Mucosa of descending colon (tissue), 3 donors: ENCODE measurements at regions not wholly inside any gene's neighbourhood (a gene's known extent, or its start where the extent isn't known, plus 50 kb on each side); places are given as distances from the start of the nearest gene placed in this dataset.

ENCODE experiments used
- ATAC-seq: fragments of 200-7000 bp; cut with Tn5 transposase; one replicate; pipeline ENCODE4 v1.9.1; 2020; ENCODE audit warnings: mild to moderate bottlenecking, moderate library complexity
- DNase-seq, 3 donors: peaks; one replicate each; pipeline ENCODE4 v3.0.0-alpha.2; 2020
- H3K36me3 ChIP-seq: fragments of 200-600 bp; one replicate; pipeline ENCODE4 v1.8.0; 2021; ENCODE audit warnings: low read depth, mild to moderate bottlenecking
- H3K4me1 ChIP-seq: fragments of 200-600 bp; one replicate; pipeline ENCODE4 v1.8.0; 2021; ENCODE audit warnings: low read depth, mild to moderate bottlenecking
- H3K4me3 ChIP-seq: fragments of 200-600 bp; one replicate; pipeline ENCODE4 v1.8.0; 2021; ENCODE audit warnings: mild to moderate bottlenecking
- H3K9me3 ChIP-seq: fragments of 200-600 bp; one replicate; pipeline ENCODE4 v1.8.0; 2021; ENCODE audit warnings: mild to moderate bottlenecking
- intact Hi-C, 2 donors: fragments of 100-400 bp; cut with DNase I in 1 of 2; cut with micrococcal nuclease in 1 of 2; formaldehyde crosslinking; loops; one replicate each; pipeline versions ENCODE4 v1.11.0 to v1.11.1; 2022; cut with DNase I, micrococcal nuclease
- TF ChIP-seq, protein P1 (sequence below): fragments of 200-600 bp; IDR thresholded peaks from one replicate; pipeline ENCODE4 v1.8.0; 2022; ENCODE audit warnings: antibody characterized with exemption, mild to moderate bottlenecking
- donor health status: DM: no; HTN: no; CAD: no; lungs with moderate emphysema.
- donor health status: DM: no; HTN: no; CAD: no.
- donor health status: DM: no; HTN: yes; CAD: no.

DNA sequence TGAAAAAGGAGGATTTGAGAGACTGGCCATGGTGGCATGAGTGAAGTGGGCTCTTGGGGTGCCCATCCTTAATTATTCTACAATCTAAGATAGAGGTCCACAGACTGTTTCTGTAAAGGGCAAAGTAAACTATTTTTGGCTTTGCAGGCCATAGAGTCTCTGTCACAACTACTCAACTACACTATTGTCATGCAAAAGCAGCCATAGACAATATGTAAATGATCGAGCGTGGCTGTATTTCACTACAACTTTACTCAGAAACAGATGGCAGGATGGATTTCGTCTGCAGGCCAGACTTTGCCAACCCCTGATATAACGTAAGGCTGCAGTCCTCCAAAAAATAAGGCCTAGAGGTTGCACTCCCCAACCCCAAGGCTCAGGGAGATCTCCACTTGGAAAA lies 58.2 kb upstream of the NAA20 start:
- DNase-seq (no peak), ATAC-seq (no peak)
- TF ChIP-seq, protein P1, sequence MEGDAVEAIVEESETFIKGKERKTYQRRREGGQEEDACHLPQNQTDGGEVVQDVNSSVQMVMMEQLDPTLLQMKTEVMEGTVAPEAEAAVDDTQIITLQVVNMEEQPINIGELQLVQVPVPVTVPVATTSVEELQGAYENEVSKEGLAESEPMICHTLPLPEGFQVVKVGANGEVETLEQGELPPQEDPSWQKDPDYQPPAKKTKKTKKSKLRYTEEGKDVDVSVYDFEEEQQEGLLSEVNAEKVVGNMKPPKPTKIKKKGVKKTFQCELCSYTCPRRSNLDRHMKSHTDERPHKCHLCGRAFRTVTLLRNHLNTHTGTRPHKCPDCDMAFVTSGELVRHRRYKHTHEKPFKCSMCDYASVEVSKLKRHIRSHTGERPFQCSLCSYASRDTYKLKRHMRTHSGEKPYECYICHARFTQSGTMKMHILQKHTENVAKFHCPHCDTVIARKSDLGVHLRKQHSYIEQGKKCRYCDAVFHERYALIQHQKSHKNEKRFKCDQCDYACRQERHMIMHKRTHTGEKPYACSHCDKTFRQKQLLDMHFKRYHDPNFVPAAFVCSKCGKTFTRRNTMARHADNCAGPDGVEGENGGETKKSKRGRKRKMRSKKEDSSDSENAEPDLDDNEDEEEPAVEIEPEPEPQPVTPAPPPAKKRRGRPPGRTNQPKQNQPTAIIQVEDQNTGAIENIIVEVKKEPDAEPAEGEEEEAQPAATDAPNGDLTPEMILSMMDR = no peak
- H3K9me3 ChIP-seq = no peaks in the 10 kb centered on the region
- peaks cover 2% of the 10 kb centered on the region for H3K4me1 ChIP-seq
- intact Hi-C loops = no loop called here
- no peak overlapping the region for H3K4me3 ChIP-seq
- H3K36me3 ChIP-seq = peaks cover 13% of the 10 kb centered on the region

DNA sequence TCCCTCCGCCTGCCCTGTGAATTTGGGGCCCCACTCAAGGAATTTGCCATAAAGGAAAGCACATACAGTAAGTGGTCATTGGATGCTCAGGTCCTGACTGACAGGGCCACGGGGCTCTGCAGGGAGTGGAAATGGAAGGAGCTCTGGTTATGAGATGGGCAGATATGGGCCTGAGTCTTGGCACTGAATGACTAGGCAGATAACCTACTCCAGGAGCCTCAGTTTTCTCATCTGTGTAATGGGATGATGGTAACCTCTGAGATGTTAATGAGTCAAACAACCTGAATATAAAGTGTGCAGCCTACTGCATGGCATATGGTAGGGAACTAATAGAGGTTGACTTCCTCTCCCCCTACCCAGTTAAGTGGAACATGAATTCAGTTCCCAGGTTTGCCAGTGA lies 56.4 kb upstream of the NAA20 start:
- intact Hi-C loops = no loop called here
- TF ChIP-seq, protein P1 = no peak
- ATAC-seq = no peak
- peaks cover 3% of the 10 kb centered on the region for H3K4me1 ChIP-seq
- DNase-seq = no peak
- H3K4me3 ChIP-seq = no peak overlapping the region
- H3K36me3 ChIP-seq = peaks cover 13% of the 10 kb centered on the region
- H3K9me3 ChIP-seq = no peaks in the 10 kb centered on the region

DNA sequence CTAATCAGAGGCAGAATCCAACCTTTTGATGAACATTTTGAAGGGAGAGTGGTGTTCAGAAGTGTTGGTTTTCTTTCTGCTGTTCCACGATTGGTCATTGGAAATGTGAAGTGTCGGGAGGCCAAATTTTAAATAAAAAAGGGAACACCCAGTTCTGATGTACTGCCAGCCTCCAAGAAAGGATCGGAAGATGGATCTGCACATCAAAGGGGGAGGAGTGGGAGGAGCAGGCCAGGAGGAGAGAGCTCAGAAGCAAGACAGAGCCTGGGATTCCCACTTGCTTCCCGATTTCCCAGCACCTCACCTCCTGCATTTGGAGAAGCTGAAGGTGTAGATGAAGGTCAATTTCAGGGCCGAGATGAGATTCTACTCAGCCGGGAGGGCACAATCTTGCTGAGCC lies 55.9 kb upstream of the NAA20 start:
- TF ChIP-seq, protein P1 = no peak
- intact Hi-C loops = no loop called here
- Histone ChIP-seq H3K4me1 (peaks cover 3% of the 10 kb centered on the region), H3K9me3 (no peaks in the 10 kb centered on the region), H3K4me3 (no peak overlapping the region), H3K36me3 (peaks cover 13% of the 10 kb centered on the region)
- no peak for ATAC-seq
- no peak for DNase-seq

DNA sequence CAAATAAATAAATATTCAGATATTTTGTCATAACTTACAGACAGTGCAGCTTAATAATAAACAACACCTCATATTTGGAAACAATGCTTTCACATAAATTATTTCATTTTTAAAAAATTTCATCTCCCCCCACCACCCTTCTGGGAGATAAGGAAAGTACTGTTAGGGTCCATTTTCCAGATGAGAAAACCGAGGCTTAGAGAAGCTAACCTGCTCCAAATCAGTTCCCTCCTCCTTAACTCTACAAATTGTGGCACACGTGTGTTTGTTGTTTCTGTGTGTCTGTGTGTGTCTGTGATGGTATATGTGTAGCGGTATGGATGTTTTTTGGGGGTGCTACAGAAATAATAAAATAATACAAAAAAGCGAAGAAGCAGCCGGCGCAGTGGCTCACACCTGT lies 54.2 kb upstream of the NAA20 start:
- Histone ChIP-seq H3K4me3 (no peak overlapping the region), H3K4me1 (peaks cover 3% of the 10 kb centered on the region), H3K36me3 (peaks cover 12% of the 10 kb centered on the region), H3K9me3 (no peaks in the 10 kb centered on the region)
- TF ChIP-seq, protein P1 = no peak
- ATAC-seq = no peak
- no peak for DNase-seq
- intact Hi-C loops = no loop called here

DNA sequence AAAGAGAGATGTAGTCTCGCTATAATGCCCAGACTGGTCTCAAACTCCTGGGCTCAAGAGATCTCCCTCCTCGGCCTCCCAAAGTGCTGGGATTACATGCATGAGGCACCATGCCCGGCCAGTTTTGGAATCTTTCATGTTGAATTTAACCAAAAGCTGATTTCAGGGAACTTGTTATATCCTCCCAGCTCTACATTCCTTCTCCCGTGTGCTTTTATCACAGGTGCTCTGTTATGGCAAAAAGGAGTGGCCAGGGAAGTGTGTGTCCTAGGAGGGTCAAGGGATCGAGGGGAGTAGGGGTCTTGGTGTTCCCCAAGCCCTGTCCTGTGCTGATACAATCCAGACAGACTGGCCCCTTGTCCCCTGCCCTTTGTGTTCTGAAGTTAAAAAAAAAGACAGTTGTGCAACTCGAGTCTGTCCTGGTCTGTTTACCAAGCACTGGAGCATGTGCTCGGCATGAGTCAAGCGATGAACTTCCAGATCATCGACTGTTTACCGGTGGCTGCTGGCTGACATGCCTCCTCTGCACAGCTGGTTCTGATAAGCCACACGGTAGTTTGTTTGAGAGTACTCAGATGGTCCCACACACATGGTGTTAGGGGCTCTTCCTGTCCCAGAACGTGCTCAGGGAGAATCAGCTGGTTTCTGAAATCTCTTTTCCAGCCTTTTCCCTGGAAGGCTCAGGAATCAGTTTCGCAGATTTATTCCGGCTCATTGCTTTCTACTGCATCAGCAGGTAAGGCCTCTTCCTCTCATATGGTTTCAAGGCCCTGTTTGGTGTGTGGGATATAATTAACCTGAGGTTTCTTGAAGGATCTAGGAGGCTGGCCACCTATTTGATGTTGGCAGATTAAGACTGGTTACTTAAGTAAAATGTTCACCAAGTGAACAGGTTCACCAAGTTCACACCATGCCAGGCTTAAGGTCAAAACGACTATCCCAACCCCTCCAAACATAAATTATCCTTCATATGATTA lies 52.6 kb upstream of the NAA20 start:
- TF ChIP-seq, protein P1 = no peak
- H3K9me3 ChIP-seq = no peaks in the 10 kb centered on the region
- no peak overlapping the region for H3K4me3 ChIP-seq
- peaks cover 3% of the 10 kb centered on the region for H3K4me1 ChIP-seq
- peak in 1 of 3 donors; percentile 46 for DNase-seq
- intact Hi-C loops = no loop called here
- peaks cover 7% of the 10 kb centered on the region for H3K36me3 ChIP-seq
- peak; percentile 66 for ATAC-seq
